GM12891 (cell line): ENCODE measurements at regions not wholly inside any gene's neighbourhood (a gene's known extent, or its start where the extent isn't known, plus 50 kb on each side); places are given as distances from the start of the nearest gene placed in this dataset.

Experiments
- DNase-seq: peaks from one replicate; pipeline ENCODE4 v3.0.0; 2011; ENCODE audit warnings: low spot score; ENCODE audit not compliant: insufficient read length
- FAIRE-seq: peaks from 2 replicates; lab custom pipeline; 2011; peaks lifted over from hg19 to GRCh38; lab: Jason Lieb, UNC
- PAX5 ChIP-seq: IDR thresholded peaks from 2 replicates; pipeline ENCODE4 v1.6.1; 2011; ENCODE audit warnings: low read length, moderate library complexity, mild to moderate bottlenecking; ENCODE audit not compliant: insufficient read depth, severe bottlenecking
- POLR2A ChIP-seq: IDR thresholded peaks from 2 replicates; pipeline ENCODE4 v1.6.1; 2011; ENCODE audit warnings: low read depth, low read length, control low read depth
- POLR2AphosphoS5 ChIP-seq: IDR thresholded peaks from 2 replicates; pipeline ENCODE4 v1.6.1; 2011; ENCODE audit warnings: low read depth, low read length, control low read depth
- POU2F2 ChIP-seq: IDR thresholded peaks from 2 replicates; pipeline ENCODE4 v1.6.1; 2011; ENCODE audit warnings: low read depth, mild to moderate bottlenecking, control low read depth, low read length, moderate library complexity
- SPI1 ChIP-seq: IDR thresholded peaks from 2 replicates; pipeline ENCODE4 v1.6.1; 2011; ENCODE audit warnings: low read depth, low read length, control low read depth
- TAF1 ChIP-seq: IDR thresholded peaks from 2 replicates; pipeline ENCODE4 v1.6.1; 2011; ENCODE audit warnings: low read depth, low read length, control low read depth

- no peak for DNase-seq
- TF ChIP-seq SPI1 (no peak), POU2F2 (no peak), POLR2A (no peak), TAF1 (no peak)
- FAIRE-seq = no peak
These were observed 203.4 kb downstream of the ANAPC10 start for GRCh38 chr4:144894573-144894972.

GRCh38 chr4:144899393-144899792, 198.6 kb downstream of the ANAPC10 start:
- TF ChIP-seq POLR2A (no peak), POU2F2 (no peak), POLR2AphosphoS5 (no peak), PAX5 (no peak), TAF1 (no peak), SPI1 (no peak)
- FAIRE-seq (no peak), DNase-seq (no peak)

GRCh38 chr4:144901141-144901540, 196.9 kb downstream of the ANAPC10 start:
- no peak for DNase-seq
- TF ChIP-seq POU2F2 (no peak), POLR2AphosphoS5 (no peak), TAF1 (no peak), PAX5 (no peak), POLR2A (no peak), SPI1 (no peak)
- FAIRE-seq = no peak

GRCh38 chr4:144902614-144903013, 195.4 kb downstream of the ANAPC10 start:
- TF ChIP-seq TAF1 (no peak), SPI1 (no peak), POU2F2 (no peak), POLR2AphosphoS5 (no peak), PAX5 (no peak), POLR2A (no peak)
- DNase-seq = no peak
- no peak for FAIRE-seq

GRCh38 chr4:144903953-144904711, 193.9 kb downstream of the ANAPC10 start:
- no peak for FAIRE-seq
- TF ChIP-seq SPI1 (peak; percentile 54), TAF1 (no peak)
- no peak for DNase-seq

- FAIRE-seq (no peak), DNase-seq (no peak)
- TF ChIP-seq POU2F2 (no peak), SPI1 (no peak)
These were observed 192.7 kb downstream of the ANAPC10 start for GRCh38 chr4:144905286-144905685.

GRCh38 chr4:144906181-144906925, 191.6 kb downstream of the ANAPC10 start:
- DNase-seq = no peak
- TF ChIP-seq SPI1 (peak; percentile 84), POU2F2 (no peak)
- FAIRE-seq = peak; percentile 50

- TF ChIP-seq PAX5 (no peak), POU2F2 (no peak), SPI1 (no peak), POLR2AphosphoS5 (no peak), TAF1 (no peak), POLR2A (no peak)
- FAIRE-seq = no peak
- DNase-seq = no peak
These were observed 187.3 kb downstream of the ANAPC10 start for GRCh38 chr4:144910723-144911122.
